ENCODE measurements at regions not wholly inside any gene's neighbourhood (a gene's known extent, or its start where the extent isn't known, plus 50 kb on each side); places are given as distances from the start of the nearest gene placed in this dataset.
"Not testable (repeated sequence)": the region's sequence is repeated elsewhere in the genome, so short reads cannot be mapped to it uniquely, and the experiment has no call there.

DNA sequence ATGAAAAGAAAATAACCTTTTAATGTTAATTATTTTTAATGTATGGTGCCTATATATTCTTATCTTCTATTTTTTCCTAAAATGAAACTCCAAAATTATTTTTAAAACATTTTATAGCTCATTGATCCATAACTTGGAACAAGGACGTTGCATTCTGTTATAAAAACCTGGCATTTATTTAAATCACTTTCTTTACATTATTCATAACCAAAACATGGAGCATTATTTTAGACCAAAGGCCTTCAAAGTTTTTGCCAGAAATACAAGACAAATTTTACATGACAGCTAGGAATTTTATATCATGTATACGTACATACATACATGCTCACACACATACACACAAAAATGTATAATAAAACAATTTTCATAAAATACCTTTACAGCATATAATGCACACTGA, 259.8 kb downstream of the QDPR start:
- DNase-seq (ENCODE audit: insufficient read length, low spot score) (no peak), FAIRE-seq (no peak)

DNA sequence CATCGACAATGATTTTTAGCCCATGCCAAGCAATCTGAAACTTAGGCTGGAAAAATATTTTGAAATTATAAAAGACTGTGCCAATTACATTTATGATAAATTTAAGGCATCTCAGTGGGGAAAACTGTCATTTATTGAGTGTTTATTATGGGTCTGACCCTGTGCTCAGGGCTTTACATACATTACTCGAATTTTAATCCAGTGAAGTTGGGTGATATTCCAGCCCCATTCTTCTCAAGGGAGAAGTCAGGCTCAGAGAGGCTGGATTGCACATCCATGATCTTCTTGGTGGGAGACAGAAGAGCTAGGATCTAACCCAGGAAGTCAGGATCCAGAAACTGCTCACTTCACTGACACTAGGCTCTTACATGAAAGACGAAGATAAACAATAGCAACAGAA, 260.8 kb downstream of the QDPR start:
- no peak for DNase-seq (ENCODE audit: insufficient read length, low spot score)

DNA sequence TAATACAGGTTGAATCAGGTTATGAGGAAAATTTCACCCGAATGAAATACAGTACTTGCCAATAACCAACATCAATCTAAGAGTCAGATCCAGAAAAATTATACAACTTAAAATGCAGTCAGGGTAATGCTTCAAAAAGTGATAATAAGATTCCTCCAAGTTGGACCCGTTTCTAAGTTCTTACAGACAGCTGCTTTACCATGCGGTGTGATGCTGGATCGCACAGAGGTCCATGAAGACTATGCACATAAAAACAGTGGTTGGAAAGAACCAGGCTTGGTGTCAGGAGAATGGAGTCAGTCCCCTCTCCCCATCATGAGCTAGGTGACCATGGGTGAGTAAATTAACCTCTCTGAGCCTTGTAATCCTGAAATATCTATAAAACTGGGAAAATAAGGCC, 261.3 kb downstream of the QDPR start:
- DNase-seq (ENCODE audit: insufficient read length, low spot score): no peak
- FAIRE-seq: no peak

More for the DNA sequence above, 260.8 kb downstream of the QDPR start:
- FAIRE-seq: no peak

DNA sequence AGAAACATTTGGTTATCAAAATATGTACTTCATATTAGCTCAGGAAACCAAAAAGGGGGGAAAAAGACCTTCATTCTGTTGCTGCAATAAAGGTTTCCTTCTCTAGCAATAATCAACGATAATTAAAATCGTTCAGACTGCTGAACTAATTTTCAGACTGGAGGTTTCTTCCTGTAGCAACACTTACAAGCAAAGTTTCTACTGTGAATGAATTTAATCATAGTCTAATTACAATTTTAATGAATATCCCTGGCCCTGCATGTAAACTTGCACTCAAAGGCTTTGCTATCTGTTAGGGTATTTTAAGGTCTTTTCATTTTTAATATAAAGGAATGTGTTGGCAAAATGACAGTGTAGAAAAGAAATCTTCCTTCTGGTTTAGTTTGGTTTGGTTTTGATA, 265.2 kb downstream of the QDPR start:
- FAIRE-seq (no peak), DNase-seq (ENCODE audit: insufficient read length, low spot score) (no peak)

DNA sequence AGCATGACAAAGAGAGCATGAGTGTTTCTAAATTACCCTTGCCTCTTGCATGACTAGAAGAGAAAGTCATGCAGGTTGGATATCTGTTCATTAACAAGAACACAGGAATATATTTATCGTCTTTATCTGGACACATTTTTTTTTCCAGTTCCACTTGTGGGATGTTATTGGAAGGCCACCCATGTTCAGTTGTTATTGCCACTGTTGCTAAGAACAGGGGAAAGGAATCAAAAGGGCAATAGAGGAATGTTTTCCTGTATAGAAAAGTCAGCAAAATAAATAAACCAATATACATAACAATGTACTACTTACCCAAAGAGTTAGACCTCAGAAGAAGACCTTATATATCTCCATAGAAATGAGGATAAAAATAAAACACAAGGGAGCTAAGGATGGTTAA, 270.1 kb downstream of the QDPR start:
- FAIRE-seq: no peak
- DNase-seq (ENCODE audit: insufficient read length, low spot score): no peak

DNA sequence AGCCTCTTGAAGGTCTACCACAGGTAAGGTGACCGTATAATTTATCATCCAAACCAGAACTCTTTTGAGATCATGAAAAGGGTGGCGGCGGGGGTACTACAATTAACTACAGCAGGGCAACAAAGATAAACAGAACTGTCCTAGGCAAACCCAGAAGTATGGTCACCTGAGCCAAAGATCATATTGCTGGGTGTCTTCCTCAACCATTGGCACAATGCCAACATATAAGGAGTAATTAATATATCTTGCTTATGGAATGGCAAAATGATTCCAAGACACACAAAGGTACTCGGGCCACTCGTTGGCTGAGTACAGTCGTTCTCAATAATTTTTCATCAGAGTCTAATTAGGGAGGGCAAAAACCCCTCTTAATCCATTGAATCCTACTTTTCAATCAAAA, 273.3 kb downstream of the QDPR start:
- no peak for FAIRE-seq
- DNase-seq (ENCODE audit: insufficient read length, low spot score): no peak

DNA sequence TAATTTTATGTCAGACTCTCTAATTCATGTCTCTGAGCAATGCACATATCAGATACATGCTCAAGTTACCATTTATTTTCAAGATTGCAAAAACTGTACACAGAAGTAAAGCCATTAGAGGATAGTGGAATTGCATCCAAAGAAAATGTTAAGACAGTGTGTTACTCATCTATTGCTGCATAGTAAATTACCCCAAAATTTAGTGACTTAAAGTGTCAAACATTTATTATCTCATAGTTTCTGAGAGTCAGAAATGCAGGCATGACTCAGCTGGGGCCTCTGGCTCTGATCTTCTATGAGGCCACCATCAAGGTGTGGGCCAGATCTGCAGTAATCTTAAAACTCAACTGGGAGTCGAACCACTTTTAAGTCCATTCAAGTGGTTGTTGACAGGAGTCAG, 275.2 kb downstream of the QDPR start:
- no peak for DNase-seq (ENCODE audit: insufficient read length, low spot score)
- FAIRE-seq: no peak

DNA sequence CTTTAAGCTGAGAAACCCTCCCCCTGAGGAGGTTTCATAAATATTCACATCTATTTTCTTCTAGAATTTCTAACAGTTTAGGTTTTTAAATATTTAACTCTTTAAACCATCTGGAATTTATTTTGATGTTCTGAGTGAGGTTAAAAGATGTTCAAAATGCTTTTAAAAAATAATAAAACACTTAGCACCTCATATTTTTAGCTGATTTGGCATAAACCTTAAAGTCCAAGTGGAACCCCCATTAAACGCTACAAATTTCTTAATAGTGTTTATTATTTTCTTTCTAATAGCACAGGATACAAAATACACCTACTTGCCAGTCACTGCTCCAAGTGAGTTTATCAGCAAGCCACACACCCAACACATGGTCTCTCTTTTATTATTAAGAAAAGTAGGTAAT, 277.2 kb downstream of the QDPR start:
- DNase-seq (ENCODE audit: insufficient read length, low spot score) (no peak), FAIRE-seq (no peak)

DNA sequence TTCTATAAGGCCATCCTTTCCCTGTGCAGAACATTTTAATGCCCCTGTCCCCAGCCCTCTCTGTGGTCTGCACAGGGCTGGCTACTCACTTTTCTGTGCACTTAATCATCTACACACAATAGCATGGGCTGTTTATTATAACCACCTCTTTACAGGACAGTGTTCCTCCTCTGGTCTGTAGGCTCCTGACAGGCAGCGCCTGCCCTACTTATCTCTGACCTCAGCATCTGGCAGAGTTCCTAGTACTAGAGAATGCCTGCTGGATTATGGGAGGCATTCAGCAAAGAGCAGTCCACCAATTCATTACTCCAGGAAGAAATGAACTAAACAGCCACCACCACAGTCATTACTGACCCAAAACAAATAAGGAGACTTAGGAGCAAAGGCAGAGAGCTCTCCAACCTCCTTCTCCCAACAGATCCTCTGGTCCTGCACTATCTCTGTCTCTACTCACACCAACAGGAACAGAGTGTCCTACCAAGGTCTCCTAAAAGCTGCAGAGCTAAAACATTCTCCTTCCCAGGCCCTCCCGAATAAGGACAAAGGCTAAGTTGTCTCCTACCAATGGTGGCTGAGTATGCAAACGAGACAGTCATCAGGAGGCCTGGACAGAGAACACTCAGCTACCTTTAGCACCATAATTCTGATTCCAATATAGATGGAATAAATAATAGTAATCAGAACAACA, 279.2 kb downstream of the QDPR start:
- FAIRE-seq: no peak
- no peak for DNase-seq (ENCODE audit: insufficient read length, low spot score)

DNA sequence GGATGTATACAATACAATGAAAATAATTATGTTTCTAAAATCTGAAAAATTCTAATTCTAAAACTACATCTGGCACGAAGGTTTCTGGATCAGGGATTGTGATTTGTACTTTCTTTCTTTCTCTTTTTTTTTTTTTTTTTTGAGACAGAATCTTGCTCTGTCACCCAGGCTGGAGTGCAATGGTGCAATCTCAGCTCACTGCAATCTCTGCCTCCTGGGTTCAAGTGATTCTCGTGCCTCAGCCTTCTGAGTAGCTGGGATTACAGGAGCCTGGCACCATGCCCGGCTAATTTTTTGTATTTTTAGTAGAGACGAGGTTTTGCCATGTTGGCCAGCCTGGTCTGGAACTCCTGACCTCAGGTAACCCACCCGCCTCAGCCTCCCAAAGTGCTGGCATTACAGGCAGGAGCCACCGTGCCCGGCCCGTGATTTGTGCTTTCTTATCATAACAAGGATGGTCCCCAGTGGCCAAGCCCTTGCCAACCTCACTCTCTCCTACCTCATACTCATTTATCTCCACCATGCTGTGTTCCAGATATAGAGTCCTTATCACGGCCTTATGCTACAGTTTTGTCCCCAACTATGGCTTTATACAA, 279.9 kb downstream of the QDPR start:
- not testable (repeated sequence) for DNase-seq (ENCODE audit: insufficient read length, low spot score); FAIRE-seq

DNA sequence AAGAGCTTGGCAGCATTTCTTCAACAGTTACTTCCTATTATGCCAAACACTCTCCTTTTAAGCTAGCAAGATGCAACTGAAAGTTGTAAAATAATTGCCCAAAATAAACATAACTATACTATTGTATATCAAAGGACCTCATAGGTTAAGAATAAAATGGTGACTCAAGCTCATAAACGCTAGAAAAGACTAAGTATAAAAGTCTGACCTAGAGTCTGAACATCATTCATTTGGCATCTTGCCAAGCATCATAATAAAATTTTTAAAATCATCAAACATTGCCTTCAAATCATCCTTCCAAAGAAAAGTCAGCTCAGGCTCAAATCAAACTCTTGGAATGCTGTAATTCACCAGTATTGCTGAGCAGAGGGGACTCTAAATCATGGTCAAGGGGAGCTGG, 281.2 kb downstream of the QDPR start:
- FAIRE-seq (no peak), DNase-seq (ENCODE audit: insufficient read length, low spot score) (no peak)

DNA sequence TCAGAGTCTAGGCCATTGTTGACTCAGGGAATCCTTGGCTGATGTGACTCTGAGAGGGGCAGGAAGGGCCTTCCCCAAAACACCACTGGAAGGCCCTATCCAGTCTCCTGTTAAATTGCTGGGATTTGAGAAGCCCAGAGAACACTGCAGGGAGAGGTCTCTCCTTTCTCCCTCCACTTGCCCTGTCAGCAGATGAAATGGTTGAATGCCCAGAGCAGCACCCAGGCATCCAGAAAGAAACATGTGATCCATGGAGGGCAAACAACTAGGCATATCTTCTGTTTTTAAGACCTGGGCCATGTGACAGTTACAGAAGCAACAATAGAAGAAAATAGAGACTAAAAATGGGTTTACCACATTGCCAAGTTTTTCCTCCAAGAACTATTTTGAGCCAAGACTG, 291.1 kb downstream of the QDPR start:
- DNase-seq (ENCODE audit: insufficient read length, low spot score): no peak
- no peak for FAIRE-seq

DNA sequence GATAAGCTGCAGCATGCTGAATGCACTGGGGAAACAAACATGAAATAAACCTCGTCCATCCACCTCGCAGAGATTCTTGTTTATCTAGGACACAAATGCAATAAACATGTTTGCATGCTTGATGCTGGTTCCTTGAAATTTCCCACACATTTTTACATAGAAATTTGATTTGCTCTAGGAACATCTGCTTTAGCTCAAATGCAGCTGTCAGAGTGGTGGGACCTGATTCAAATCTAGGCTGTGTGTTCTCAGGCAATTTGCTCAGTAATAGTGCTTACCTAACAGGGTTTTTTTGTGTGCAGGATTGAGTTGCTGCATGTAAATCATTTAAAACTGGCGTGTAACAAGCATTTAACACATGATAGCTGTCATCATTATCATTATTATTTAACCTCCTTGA, 293.1 kb downstream of the QDPR start:
- no peak for DNase-seq (ENCODE audit: insufficient read length, low spot score)
- FAIRE-seq: no peak

DNA sequence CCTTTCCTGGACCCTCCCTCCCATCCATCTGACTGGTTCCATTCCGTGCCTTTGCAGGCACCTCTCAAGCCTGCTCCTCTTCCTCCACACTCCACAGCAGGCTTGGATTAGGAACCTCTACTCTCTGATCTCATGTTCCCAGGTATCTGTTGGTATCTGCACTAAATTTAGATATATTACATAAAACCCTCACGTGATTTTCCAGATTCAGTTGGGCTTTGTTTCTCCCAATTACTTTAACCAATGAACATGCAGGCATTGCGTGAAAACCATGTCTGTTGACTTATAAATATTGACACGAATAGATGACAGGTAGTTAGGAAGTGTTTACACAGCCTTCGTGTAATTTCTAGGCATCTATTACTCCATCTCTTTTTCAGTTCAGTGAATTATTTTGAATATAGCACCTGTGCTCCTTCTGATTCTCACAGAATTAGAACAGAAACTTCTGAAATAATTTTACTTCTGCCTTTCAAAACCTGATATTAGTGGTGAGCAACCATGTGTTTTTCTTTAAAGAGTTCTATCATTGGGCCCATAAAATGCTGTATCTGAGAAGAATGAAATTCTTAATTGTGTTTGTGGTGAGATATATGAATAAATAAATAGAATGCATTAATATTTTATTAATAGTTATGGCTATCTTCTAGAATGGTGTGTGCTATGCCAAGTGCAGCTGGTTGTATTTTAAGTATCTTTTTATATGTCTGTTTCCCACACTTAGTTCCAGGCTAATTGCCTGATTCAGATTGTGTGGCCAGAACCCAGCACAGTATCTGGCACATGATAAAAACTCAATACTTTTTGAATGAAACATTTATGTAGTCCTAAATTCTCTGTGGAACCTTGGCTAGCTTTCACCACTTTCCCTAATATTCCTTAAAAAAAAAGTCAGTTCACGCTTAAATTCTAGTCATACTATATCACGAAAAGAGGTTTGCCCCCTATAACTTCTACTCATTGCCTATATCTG, 304.8 kb downstream of the QDPR start:
- DNase-seq (ENCODE audit: insufficient read length, low spot score): no peak
- FAIRE-seq: no peak

DNA sequence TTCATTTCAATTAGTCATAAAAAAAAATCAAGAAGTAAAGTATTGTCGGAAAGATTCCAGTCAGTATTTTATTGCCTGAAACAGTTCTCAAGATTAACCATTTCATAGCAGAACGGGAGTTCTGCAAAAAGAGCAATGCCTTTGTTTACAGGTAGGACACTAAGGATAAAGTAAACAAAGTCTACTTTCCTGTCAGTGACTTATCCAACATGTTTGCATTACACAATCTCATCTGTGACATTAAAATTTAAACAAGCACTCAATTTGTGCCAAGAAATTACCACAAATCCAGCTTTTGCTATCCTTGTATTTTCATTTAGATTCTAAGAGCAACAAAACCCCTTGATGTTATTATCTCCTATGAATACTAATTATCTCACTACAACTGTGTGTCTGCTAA, 306.5 kb upstream of the LDB2 start:
- DNase-seq (ENCODE audit: insufficient read length, low spot score): no peak

DNA sequence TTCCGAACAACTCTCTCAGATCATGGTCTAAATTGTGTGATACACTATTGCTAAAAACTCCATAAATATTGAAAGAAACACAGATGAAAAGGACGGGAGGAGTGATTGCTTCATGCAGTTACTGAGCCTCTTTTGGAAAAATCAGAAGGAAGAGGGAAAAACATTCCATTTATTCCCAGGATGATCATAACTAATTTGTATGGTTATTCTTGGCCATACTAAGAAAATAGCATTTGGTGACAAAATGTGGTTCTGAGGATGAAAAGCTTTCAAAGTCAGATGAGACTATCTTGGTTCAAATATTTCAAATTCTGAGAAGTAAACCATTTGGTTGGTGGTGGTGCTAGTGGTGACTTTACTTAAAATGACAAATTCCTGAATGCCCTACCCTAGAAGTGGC, 305.4 kb upstream of the LDB2 start:
- FAIRE-seq (no peak), DNase-seq (ENCODE audit: insufficient read length, low spot score) (no peak)

More for the DNA sequence above, 306.5 kb upstream of the LDB2 start:
- no peak for FAIRE-seq

DNA sequence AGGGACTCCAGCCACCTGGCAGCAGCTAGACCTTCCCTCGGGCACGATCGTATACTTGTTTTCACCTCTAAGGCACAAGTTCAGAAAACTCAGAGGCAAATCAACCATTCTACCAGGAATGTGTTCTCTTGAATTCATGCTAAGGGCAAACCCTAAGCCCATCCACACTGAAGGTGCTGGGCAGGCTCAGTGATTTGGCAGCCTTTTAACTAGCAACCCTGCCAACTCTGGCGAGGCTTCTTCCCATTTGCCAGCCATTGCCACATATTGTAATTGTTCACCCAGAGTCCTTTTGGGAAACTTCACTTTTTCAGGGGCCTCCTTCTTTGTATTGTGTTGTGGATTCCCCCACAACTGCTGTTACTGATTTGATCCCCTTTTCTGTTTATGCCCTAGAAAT, 298.6 kb upstream of the LDB2 start:
- FAIRE-seq: no peak
- no peak for DNase-seq (ENCODE audit: insufficient read length, low spot score)

DNA sequence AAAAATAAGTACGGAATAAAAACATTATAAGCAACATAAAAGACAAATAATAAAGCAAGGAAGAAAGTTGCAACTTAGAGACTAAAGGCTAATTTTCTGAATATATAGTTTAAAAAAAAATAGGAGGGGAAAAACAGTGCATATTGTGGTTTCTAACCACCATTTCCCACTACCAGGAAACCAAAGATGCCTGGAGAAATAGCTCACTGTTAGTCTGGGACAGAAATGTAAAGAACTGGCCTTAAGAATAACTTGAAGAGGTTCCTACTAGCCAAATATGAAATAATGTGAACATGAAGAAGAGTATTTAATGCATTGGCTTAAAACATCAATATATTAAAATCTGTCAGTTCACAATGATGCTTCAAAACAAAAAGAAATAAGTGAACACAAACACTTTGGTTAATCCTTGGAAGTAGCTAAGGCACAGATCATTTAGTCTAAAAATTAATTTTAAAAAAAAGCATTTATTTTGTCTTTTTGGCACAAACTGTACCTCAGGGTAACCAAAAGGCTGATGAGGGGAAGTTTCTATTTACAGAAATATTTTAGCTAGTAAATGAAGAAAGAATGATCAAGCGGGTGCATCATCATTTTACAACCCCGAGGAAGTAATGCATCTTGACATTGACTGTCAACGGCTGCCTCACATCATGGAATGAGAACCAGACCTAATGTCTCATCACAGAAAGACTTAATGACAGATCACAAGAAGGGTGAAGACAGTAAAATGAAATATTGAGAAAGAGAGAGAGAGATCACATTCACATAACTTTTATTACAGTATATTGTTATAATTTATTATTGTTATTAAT, 297.2 kb upstream of the LDB2 start:
- FAIRE-seq: no peak
- DNase-seq (ENCODE audit: insufficient read length, low spot score): no peak

DNA sequence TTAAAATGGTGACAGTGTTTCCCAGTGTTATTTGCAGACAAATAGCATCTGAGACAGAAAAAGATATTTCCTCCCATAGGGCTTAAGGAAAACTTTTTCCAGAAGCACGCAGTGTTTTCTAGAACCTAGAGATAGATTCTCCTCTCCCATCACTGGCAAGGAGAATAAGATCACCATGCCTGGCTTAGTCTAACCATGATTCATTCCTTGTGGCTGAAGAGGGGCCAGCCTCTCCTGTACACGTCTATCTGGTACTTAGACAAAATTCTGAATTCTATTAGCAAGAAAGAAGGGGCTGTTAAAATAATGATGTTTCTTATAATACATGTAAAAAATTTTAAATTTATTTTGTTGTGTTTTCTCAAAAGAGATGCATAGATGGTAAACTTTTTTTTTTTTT, 296.1 kb upstream of the LDB2 start:
- DNase-seq (ENCODE audit: insufficient read length, low spot score): no peak
- no peak for FAIRE-seq

DNA sequence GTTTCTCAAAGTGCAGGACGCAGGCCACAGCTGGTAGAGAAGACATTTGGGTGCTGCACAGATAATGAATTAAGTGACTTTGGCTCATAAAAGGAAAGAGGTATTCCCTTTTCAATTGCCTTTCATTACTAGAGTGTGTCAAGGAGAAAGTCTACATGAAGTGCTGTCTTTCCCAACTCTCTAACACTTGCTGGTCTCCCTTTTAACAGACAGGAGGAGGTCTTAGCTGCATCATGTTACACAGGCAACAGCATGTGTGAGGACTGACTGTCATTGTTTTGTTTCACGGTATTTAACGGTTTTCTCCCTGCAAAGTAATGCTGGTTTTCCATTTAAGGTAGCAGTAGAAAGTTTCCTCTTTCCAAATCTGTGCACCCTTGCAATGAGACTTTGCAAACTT, 291.3 kb upstream of the LDB2 start:
- FAIRE-seq (no peak), DNase-seq (ENCODE audit: insufficient read length, low spot score) (no peak)

DNA sequence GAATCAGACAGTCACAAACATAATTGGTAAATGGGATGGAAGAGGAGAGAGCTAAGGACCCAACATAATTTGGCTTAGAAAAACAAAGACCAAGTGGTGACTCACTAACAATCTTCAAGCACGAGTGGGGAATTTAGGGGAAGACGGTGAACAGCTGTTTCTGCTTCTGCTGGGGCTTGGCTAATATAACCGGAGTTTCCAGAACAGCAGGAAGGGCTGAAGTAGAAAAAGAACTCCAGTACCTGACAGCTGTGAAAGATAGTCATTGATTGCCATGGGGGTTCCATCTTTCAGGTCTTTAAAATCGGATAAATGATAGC, 290.9 kb upstream of the LDB2 start:
- no peak for FAIRE-seq
- DNase-seq (ENCODE audit: insufficient read length, low spot score): no peak

Data from HTR-8/SVneo (cell line).